ENCODE measurements at regions not wholly inside any gene's neighbourhood (a gene's known extent, or its start where the extent isn't known, plus 50 kb on each side); places are given as distances from the start of the nearest gene placed in this dataset.

- no peak overlapping the region for H3K4me3 ChIP-seq (ENCODE audit: low read length in 2 of 2)
- H3K9me3 ChIP-seq (ENCODE audit: control insufficient read depth in 2 of 2, low read length in 2 of 2), result no peaks in the 10 kb centered on the region
- no peaks in the 10 kb centered on the region for H3K27me3 ChIP-seq (ENCODE audit: control insufficient read depth in 1 of 2, insufficient read depth in 2 of 2, low read length in 2 of 2)
- no peak overlapping the region for H3K27ac ChIP-seq (ENCODE audit: low read length)
- H3K4me1 ChIP-seq (ENCODE audit: control insufficient read depth, insufficient read depth, low read length), result no peaks in the 10 kb centered on the region
- H3K36me3 ChIP-seq (ENCODE audit: control insufficient read depth in 2 of 2, insufficient read depth in 2 of 2, low read length in 2 of 2), result no peaks in the 10 kb centered on the region
- H3K9ac ChIP-seq (ENCODE audit: low read length in 2 of 2), result no peak overlapping the region
Observed at GRCh38 chr1:104787866-104788510, 1038.3 kb downstream of the AMY1C start.

- no peak overlapping the region for H3K4me3 ChIP-seq (ENCODE audit: low read length in 2 of 2)
- H3K9me3 ChIP-seq (ENCODE audit: control insufficient read depth in 2 of 2, low read length in 2 of 2), result no peaks in the 10 kb centered on the region
- H3K36me3 ChIP-seq (ENCODE audit: control insufficient read depth in 2 of 2, insufficient read depth in 2 of 2, low read length in 2 of 2), result no peaks in the 10 kb centered on the region
- H3K27ac ChIP-seq (ENCODE audit: low read length), result no peak overlapping the region
- no peak overlapping the region for H3K9ac ChIP-seq (ENCODE audit: low read length in 2 of 2)
- H3K27me3 ChIP-seq (ENCODE audit: control insufficient read depth in 1 of 2, insufficient read depth in 2 of 2, low read length in 2 of 2), result no peaks in the 10 kb centered on the region
- no peaks in the 10 kb centered on the region for H3K4me1 ChIP-seq (ENCODE audit: control insufficient read depth, insufficient read depth, low read length)
Observed at GRCh38 chr1:104791030-104791429, 1041.3 kb downstream of the AMY1C start.

- Histone ChIP-seq H3K4me3 (ENCODE audit: low read length in 2 of 2) (no peak overlapping the region), H3K27ac (ENCODE audit: low read length) (no peak overlapping the region), H3K36me3 (ENCODE audit: control insufficient read depth in 2 of 2, insufficient read depth in 2 of 2, low read length in 2 of 2) (no peaks in the 10 kb centered on the region), H3K9me3 (ENCODE audit: control insufficient read depth in 2 of 2, low read length in 2 of 2) (no peaks in the 10 kb centered on the region), H3K27me3 (ENCODE audit: control insufficient read depth in 1 of 2, insufficient read depth in 2 of 2, low read length in 2 of 2) (no peaks in the 10 kb centered on the region), H3K4me1 (ENCODE audit: control insufficient read depth, insufficient read depth, low read length) (no peaks in the 10 kb centered on the region), H3K9ac (ENCODE audit: low read length in 2 of 2) (no peak overlapping the region)
Observed at GRCh38 chr1:104794035-104794434, 1044.3 kb downstream of the AMY1C start.

- H3K4me3 ChIP-seq (ENCODE audit: low read length in 2 of 2), result no peak overlapping the region
- H3K9ac ChIP-seq (ENCODE audit: low read length in 2 of 2), result no peak overlapping the region
- H3K9me3 ChIP-seq (ENCODE audit: control insufficient read depth in 2 of 2, low read length in 2 of 2), result no peaks in the 10 kb centered on the region
- H3K4me1 ChIP-seq (ENCODE audit: control insufficient read depth, insufficient read depth, low read length), result no peaks in the 10 kb centered on the region
- H3K27me3 ChIP-seq (ENCODE audit: control insufficient read depth in 1 of 2, insufficient read depth in 2 of 2, low read length in 2 of 2), result no peaks in the 10 kb centered on the region
- no peak overlapping the region for H3K27ac ChIP-seq (ENCODE audit: low read length)
- H3K36me3 ChIP-seq (ENCODE audit: control insufficient read depth in 2 of 2, insufficient read depth in 2 of 2, low read length in 2 of 2), result no peaks in the 10 kb centered on the region
Observed at GRCh38 chr1:104795931-104796330, 1046.2 kb downstream of the AMY1C start.

- Histone ChIP-seq H3K9ac (ENCODE audit: low read length in 2 of 2) (no peak overlapping the region), H3K27me3 (ENCODE audit: control insufficient read depth in 1 of 2, insufficient read depth in 2 of 2, low read length in 2 of 2) (no peaks in the 10 kb centered on the region), H3K27ac (ENCODE audit: low read length) (no peak overlapping the region), H3K4me3 (ENCODE audit: low read length in 2 of 2) (no peak overlapping the region), H3K36me3 (ENCODE audit: control insufficient read depth in 2 of 2, insufficient read depth in 2 of 2, low read length in 2 of 2) (no peaks in the 10 kb centered on the region), H3K4me1 (ENCODE audit: control insufficient read depth, insufficient read depth, low read length) (no peaks in the 10 kb centered on the region), H3K9me3 (ENCODE audit: control insufficient read depth in 2 of 2, low read length in 2 of 2) (no peaks in the 10 kb centered on the region)
Observed at GRCh38 chr1:104797982-104798381, 1048.3 kb downstream of the AMY1C start.

- Histone ChIP-seq H3K9me3 (ENCODE audit: control insufficient read depth in 2 of 2, low read length in 2 of 2) (no peaks in the 10 kb centered on the region), H3K36me3 (ENCODE audit: control insufficient read depth in 2 of 2, insufficient read depth in 2 of 2, low read length in 2 of 2) (no peaks in the 10 kb centered on the region), H3K27ac (ENCODE audit: low read length) (no peak overlapping the region), H3K4me1 (ENCODE audit: control insufficient read depth, insufficient read depth, low read length) (no peaks in the 10 kb centered on the region), H3K9ac (ENCODE audit: low read length in 2 of 2) (no peak overlapping the region), H3K27me3 (ENCODE audit: control insufficient read depth in 1 of 2, insufficient read depth in 2 of 2, low read length in 2 of 2) (no peaks in the 10 kb centered on the region), H3K4me3 (ENCODE audit: low read length in 2 of 2) (no peak overlapping the region)
Observed at GRCh38 chr1:104801344-104801743, 1051.6 kb downstream of the AMY1C start.

- H3K9me3 ChIP-seq (ENCODE audit: control insufficient read depth in 2 of 2, low read length in 2 of 2), result no peaks in the 10 kb centered on the region
- H3K4me3 ChIP-seq (ENCODE audit: low read length in 2 of 2), result no peak overlapping the region
- no peaks in the 10 kb centered on the region for H3K4me1 ChIP-seq (ENCODE audit: control insufficient read depth, insufficient read depth, low read length)
- H3K36me3 ChIP-seq (ENCODE audit: control insufficient read depth in 2 of 2, insufficient read depth in 2 of 2, low read length in 2 of 2), result no peaks in the 10 kb centered on the region
- H3K27ac ChIP-seq (ENCODE audit: low read length), result no peak overlapping the region
- H3K27me3 ChIP-seq (ENCODE audit: control insufficient read depth in 1 of 2, insufficient read depth in 2 of 2, low read length in 2 of 2), result no peaks in the 10 kb centered on the region
- no peak overlapping the region for H3K9ac ChIP-seq (ENCODE audit: low read length in 2 of 2)
Observed at GRCh38 chr1:104804147-104804546, 1054.4 kb downstream of the AMY1C start.

GRCh38 chr1:104807590-104807989 lies 1057.9 kb downstream of the AMY1C start:
- H3K36me3 ChIP-seq (ENCODE audit: control insufficient read depth in 2 of 2, insufficient read depth in 2 of 2, low read length in 2 of 2), result no peaks in the 10 kb centered on the region
- H3K27me3 ChIP-seq (ENCODE audit: control insufficient read depth in 1 of 2, insufficient read depth in 2 of 2, low read length in 2 of 2), result no peaks in the 10 kb centered on the region
- no peaks in the 10 kb centered on the region for H3K9me3 ChIP-seq (ENCODE audit: control insufficient read depth in 2 of 2, low read length in 2 of 2)
- no peak overlapping the region for H3K9ac ChIP-seq (ENCODE audit: low read length in 2 of 2)
- no peak overlapping the region for H3K27ac ChIP-seq (ENCODE audit: low read length)
- H3K4me3 ChIP-seq (ENCODE audit: low read length in 2 of 2), result no peak overlapping the region
- no peaks in the 10 kb centered on the region for H3K4me1 ChIP-seq (ENCODE audit: control insufficient read depth, insufficient read depth, low read length)

- no peaks in the 10 kb centered on the region for H3K9me3 ChIP-seq (ENCODE audit: control insufficient read depth in 2 of 2, low read length in 2 of 2)
- no peaks in the 10 kb centered on the region for H3K4me1 ChIP-seq (ENCODE audit: control insufficient read depth, insufficient read depth, low read length)
- no peaks in the 10 kb centered on the region for H3K27me3 ChIP-seq (ENCODE audit: control insufficient read depth in 1 of 2, insufficient read depth in 2 of 2, low read length in 2 of 2)
- H3K9ac ChIP-seq (ENCODE audit: low read length in 2 of 2), result no peak overlapping the region
- H3K36me3 ChIP-seq (ENCODE audit: control insufficient read depth in 2 of 2, insufficient read depth in 2 of 2, low read length in 2 of 2), result no peaks in the 10 kb centered on the region
- no peak overlapping the region for H3K27ac ChIP-seq (ENCODE audit: low read length)
- no peak overlapping the region for H3K4me3 ChIP-seq (ENCODE audit: low read length in 2 of 2)
Observed at GRCh38 chr1:104825401-104825800, 1075.7 kb downstream of the AMY1C start.

- H3K27me3 ChIP-seq (ENCODE audit: control insufficient read depth in 1 of 2, insufficient read depth in 2 of 2, low read length in 2 of 2), result no peaks in the 10 kb centered on the region
- H3K36me3 ChIP-seq (ENCODE audit: control insufficient read depth in 2 of 2, insufficient read depth in 2 of 2, low read length in 2 of 2), result no peaks in the 10 kb centered on the region
- H3K4me1 ChIP-seq (ENCODE audit: control insufficient read depth, insufficient read depth, low read length), result no peaks in the 10 kb centered on the region
- no peak overlapping the region for H3K9ac ChIP-seq (ENCODE audit: low read length in 2 of 2)
- no peak overlapping the region for H3K27ac ChIP-seq (ENCODE audit: low read length)
- no peak overlapping the region for H3K4me3 ChIP-seq (ENCODE audit: low read length in 2 of 2)
- H3K9me3 ChIP-seq (ENCODE audit: control insufficient read depth in 2 of 2, low read length in 2 of 2), result no peaks in the 10 kb centered on the region
Observed at GRCh38 chr1:104830534-104830933, 1080.8 kb downstream of the AMY1C start.

GRCh38 chr1:104852151-104852550 lies 1102.5 kb downstream of the AMY1C start:
- Histone ChIP-seq H3K27ac (ENCODE audit: low read length) (no peak overlapping the region), H3K4me1 (ENCODE audit: control insufficient read depth, insufficient read depth, low read length) (no peaks in the 10 kb centered on the region), H3K27me3 (ENCODE audit: control insufficient read depth in 1 of 2, insufficient read depth in 2 of 2, low read length in 2 of 2) (no peaks in the 10 kb centered on the region), H3K9ac (ENCODE audit: low read length in 2 of 2) (no peak overlapping the region), H3K4me3 (ENCODE audit: low read length in 2 of 2) (no peak overlapping the region), H3K36me3 (ENCODE audit: control insufficient read depth in 2 of 2, insufficient read depth in 2 of 2, low read length in 2 of 2) (no peaks in the 10 kb centered on the region), H3K9me3 (ENCODE audit: control insufficient read depth in 2 of 2, low read length in 2 of 2) (no peaks in the 10 kb centered on the region)

All from stomach smooth muscle (tissue), 2 donors.